ENCODE measurements at regions not wholly inside any gene's neighbourhood (a gene's known extent, or its start where the extent isn't known, plus 50 kb on each side); places are given as distances from the start of the nearest gene placed in this dataset.

DNA sequence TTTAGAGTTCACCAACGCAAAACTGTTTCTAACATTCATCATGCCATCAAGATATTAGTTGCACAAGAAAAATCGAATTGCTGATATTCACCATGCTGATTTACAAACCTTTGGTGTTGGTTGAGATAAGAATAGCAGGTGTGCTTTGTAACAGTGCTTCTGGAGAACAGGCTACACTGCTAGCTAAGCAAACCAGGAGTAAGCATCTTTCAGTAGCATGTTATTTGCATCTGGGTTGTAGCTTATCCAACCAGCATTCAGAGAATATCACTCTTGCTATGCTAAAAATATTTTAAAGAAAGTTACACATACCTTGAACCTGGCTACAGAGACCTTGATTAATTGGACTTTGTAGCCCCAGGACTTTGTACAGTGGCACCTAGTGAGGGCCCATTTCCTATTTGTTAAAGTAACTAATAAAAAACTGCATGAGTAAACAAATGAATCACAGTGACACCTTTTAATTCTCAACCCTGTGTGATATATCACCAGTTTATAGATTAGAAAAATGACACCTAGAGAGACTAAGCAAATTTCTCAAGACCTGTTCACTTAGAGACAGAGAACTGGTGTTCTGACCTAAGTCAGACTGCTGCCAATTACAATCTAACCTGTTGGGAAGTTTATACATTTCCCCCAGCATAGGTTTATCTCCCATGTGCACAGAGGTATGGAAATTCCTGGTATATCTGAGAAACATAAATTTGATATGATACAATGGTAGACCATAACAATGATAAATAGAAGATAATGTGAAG, 435.5 kb upstream of the TGFBR2 start:
- TF ChIP-seq, protein P1, sequence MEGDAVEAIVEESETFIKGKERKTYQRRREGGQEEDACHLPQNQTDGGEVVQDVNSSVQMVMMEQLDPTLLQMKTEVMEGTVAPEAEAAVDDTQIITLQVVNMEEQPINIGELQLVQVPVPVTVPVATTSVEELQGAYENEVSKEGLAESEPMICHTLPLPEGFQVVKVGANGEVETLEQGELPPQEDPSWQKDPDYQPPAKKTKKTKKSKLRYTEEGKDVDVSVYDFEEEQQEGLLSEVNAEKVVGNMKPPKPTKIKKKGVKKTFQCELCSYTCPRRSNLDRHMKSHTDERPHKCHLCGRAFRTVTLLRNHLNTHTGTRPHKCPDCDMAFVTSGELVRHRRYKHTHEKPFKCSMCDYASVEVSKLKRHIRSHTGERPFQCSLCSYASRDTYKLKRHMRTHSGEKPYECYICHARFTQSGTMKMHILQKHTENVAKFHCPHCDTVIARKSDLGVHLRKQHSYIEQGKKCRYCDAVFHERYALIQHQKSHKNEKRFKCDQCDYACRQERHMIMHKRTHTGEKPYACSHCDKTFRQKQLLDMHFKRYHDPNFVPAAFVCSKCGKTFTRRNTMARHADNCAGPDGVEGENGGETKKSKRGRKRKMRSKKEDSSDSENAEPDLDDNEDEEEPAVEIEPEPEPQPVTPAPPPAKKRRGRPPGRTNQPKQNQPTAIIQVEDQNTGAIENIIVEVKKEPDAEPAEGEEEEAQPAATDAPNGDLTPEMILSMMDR (IDR thresholded peaks at IDR 0.05; ENCODE audit: low read depth, low read length, poor library complexity, severe bottlenecking): no peak
- TF ChIP-seq EZH2phosphoT487 (IDR thresholded peaks at IDR 0.05; ENCODE audit: borderline replicate concordance, low read length): no peak

Data from DOHH2 (cell line).